KBM-7 (cell line): ENCODE measurements at regions not wholly inside any gene's neighbourhood (a gene's known extent, or its start where the extent isn't known, plus 50 kb on each side); places are given as distances from the start of the nearest gene placed in this dataset.
A peak's percentile ranks its signal among the peaks of the same experiment; 100 is the strongest.
"Not testable (repeated sequence)": the region's sequence is repeated elsewhere in the genome, so short reads cannot be mapped to it uniquely, and the experiment has no call there.

Experiments used
- DNase-seq: peaks from one replicate; pipeline ENCODE4 v3.0.0-alpha.2; 2015
- in situ Hi-C: fragments of 300-500 bp; cut with MboI; formaldehyde crosslinking; loops from 2 replicates; pipeline ENCODE4 v1.14.3; 2020; ENCODE audit warnings: low sequenced_read_pairs, low pct_unique_long_range_greater_than_20kb, mixed read lengths

GRCh38 chr12:129959889-129960288 lies 56.1 kb upstream of the TMEM132D start:
- no peak for DNase-seq
- in situ Hi-C loops: no loop called here

- DNase-seq: no peak
- in situ Hi-C loops: no loop called here
Observed at GRCh38 chr12:129961091-129961490, 57.3 kb upstream of the TMEM132D start.

GRCh38 chr12:129961856-129962255 lies 58.0 kb upstream of the TMEM132D start:
- no peak for DNase-seq
- in situ Hi-C loops: no loop called here

DNA sequence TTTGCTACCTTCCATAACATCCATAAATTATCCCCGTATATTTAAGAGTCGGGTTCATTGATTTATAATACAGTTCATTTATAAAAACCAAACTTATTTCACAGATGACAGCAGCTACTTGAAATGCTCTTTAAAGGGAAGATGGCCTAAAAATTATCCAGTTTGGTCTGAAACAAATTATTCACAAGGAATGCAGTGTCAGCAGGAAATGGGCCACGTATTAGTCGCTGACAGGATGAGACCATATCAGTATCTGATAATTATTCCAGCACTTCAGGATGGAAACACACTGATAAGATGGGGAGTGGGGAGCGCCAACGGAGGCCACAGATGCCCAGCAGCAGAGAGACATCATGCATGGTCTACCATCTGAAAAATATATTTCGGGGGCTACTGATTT lies 60.5 kb upstream of the TMEM132D start:
- in situ Hi-C loops: no loop called here

GRCh38 chr12:129964826-129965457 lies 61.1 kb upstream of the TMEM132D start:
- no peak for DNase-seq
- in situ Hi-C loops: no loop called here

More for the DNA sequence above, 60.5 kb upstream of the TMEM132D start:
- no peak for DNase-seq

DNA sequence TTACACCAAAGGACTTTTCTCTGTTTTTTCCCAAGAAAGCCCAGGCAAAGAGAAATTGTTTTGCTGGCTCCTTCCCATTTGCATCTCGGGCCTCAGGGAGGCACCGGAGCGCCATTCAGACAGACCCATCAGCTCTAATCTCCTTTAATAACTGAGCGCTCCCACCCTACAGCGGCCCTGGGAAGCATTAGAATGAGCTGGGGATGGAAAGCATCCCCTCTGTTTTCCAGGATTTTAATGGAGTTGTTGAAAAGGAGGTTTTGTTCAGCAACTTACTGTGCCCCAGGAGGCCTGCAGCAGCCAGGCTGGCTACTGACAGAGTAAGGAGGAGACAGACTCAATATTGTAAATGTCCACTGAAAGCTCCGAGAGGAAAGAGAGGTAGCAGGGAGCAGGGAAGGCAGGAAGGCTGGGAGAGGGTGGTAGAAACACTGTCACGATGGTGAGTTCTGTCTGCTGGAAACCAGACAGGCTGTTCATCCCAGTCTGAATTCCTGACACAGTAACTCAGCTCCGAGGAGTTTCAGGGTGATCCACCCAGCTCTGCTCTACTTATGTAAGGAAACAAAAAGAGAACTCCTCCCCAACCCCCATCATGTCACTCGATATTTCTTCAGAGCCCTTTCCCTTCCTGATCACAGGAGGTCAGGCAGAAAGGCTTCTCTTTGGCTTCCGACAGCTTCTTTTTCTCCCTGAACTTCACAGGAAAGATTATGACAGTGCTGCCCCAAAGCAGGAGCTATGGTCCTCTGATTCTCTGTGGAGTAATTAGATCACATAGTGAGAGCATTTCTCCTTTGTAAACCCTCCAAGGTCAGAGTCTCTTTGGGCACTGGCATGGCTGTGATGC lies 62.5 kb upstream of the TMEM132D start:
- in situ Hi-C loops: no loop called here
- DNase-seq: no peak

- in situ Hi-C loops: no loop called here
- no peak for DNase-seq
Observed at GRCh38 chr12:129971721-129972120, 67.9 kb upstream of the TMEM132D start.

DNA sequence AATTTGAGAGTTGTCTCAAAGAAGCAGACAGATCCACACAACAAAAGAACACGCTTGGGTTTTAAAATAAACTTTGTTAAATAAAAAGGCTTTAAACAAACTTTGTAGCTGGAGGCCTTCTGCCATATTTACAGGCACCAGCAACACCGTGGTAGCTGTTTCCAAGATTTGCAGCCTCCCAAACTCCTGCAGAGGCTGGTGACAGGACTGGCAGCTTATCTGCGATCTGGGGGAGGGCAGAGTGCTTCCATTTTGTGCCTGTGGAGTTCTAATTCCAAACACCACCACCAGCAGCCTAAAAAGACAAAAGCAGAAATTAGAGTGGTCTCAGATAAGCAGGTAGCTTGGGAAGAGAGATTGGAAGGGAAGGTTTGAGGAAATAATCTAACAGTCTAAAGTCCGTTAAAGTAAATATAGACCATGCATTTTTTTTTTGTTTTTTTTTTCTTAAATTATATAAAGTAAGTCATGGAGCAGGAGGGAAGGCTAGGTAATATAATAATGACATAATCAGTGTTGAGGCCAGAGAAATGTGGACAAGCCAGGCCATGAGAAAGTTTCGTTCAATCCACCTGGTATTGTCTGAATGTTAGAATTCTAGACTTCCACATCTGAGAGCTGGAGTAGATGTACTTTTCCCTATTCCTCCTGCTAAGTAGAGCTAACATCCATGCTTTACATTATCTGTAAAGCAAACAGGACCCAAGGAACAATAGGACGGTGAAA lies 69.6 kb upstream of the TMEM132D start:
- DNase-seq: no peak
- in situ Hi-C loops: no loop called here

- in situ Hi-C loops: no loop called here
- no peak for DNase-seq
Observed at GRCh38 chr12:129984106-129984505, 80.3 kb upstream of the TMEM132D start.

DNA sequence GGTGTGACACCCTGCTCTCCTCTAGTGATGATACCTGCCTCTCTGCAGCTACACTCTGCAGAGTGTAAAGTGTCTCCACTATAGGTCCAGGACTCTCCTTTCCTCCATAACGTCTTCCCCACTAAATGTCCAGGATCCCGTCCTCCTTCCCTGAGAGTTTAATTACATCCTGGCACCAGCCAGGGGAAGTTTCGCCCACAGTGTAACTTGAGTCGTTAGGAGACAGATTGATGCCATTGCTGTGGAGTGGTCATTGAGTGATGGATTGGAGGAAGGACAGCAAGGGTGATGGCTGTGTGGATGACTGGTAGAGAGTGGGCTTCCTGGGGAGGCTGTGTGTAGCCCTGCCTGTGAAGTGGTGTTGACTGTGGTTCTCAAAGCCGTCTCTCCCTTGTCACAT lies 84.0 kb upstream of the TMEM132D start:
- in situ Hi-C loops: no loop called here
- DNase-seq: no peak

GRCh38 chr12:129994634-129995033 lies 90.8 kb upstream of the TMEM132D start:
- in situ Hi-C loops: no loop called here

GRCh38 chr12:129997239-129997638 lies 93.4 kb upstream of the TMEM132D start:
- DNase-seq: no peak
- in situ Hi-C loops: no loop called here

More at GRCh38 chr12:129994634-129995033, 90.8 kb upstream of the TMEM132D start:
- DNase-seq: no peak

DNA sequence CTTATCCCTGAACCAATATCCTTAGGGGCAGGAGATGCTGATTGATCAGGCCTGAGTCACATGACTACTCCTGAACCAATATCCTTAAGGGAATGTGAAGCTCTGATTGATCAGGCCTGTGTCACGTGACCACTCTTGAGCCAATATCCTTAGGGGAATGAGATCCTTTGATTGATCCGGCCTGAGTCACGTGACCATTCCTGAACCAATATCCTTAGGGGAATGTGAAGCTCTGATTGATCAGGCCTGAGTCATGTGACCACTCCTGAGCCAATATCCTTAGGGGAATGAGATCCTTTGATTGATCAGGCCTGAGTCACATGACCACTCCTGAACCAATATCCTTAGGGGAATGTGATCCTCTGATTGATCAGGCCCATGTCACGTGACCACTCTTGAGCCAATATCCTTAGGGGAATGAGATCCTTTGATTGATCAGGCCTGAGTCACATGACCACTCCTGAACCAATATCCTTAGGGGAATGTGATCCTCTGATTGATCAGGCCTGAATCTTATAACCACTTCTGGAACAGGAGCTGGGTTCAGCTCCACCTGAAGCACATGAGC lies 100.6 kb upstream of the TMEM132D start:
- DNase-seq, in situ Hi-C loops: not testable (repeated sequence)

DNA sequence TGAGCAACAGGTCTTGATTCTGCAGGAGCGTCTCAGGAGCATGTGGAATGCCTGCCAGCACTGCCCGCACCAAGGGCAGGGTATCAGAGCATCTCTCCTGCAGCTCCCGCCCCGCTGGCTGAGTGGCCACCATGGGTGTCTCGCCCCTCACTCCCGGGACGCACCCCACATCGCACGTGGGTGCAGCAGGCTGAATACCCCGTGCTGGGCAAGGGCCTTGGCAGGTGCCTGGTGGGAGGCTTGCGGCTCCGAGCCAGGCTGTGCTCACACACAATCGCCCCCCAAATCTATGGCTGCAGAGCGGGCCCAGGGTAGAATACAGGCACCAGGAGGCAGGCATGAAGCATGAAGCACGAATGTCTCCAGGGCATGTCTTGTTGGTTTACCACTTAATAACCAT lies 103.9 kb upstream of the TMEM132D start:
- in situ Hi-C loops: no loop called here
- no peak for DNase-seq

GRCh38 chr12:130008241-130008640 lies 104.4 kb upstream of the TMEM132D start:
- in situ Hi-C loops: no loop called here
- DNase-seq: no peak

DNA sequence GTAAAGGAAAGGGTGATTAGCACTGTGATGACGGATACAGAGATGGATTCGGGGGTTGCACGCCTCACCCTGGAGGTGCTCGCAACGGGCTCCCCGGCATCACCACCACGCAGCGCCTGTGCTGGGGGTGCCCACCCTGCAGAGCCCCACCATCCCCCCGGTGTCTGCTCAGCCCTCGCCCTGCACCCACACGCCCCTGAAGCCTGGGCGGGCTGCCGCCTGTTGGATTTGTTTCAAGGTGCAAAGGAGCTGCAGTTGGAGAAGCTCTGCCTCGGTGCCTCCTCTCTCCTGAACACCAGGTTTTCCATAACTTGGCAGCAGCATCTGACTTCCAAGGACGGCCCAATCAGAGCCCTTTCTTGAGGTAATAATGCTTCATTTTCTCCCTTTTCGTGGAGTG lies 106.1 kb upstream of the TMEM132D start:
- DNase-seq: no peak
- in situ Hi-C loops: no loop called here

DNA sequence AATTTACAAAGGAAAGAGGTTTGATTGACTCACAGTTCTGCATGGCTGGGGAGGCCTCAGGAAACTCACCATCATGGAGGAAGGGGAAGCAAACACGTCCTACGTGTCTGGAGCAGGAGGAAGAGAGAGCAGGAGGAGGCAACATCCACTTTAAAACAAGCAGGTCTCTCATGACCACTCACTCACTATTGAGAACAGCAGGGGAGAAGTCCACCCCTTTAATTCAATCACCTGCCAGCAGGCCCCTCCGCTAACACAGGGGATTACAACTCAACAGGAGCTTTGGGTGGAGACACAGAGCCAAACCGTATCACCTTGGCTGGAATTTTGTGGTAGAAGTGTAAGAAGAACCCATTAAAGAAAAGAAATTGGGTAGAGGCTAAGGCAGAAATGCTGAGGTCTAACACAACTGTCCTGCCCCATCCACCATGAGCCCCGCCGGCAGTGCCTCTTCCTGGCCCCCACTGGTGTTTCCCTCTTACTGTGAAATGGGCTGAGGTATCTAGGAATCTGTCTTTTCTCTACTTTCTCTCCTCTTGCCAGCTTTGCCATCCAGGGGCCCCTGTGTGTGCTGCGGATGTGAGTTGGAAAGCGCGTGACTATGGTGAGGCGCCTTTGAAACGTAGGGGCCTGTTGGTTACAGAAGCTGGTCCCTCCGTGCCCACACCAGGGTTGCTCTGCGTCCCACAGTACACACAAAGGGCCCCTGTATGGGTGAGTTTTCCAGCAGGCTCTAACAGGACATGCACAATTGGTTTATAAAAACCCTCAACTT lies 108.0 kb upstream of the TMEM132D start:
- DNase-seq: no peak
- in situ Hi-C loops: no loop called here

- peak; percentile 64 for DNase-seq
- in situ Hi-C loops: no loop called here
Observed at GRCh38 chr12:130013771-130014484, 110.1 kb upstream of the TMEM132D start.

- in situ Hi-C loops: no loop called here
- DNase-seq: peak; percentile 3
Observed at GRCh38 chr12:130014485-130014807, 110.6 kb upstream of the TMEM132D start.
